GM19023 (cell line): ENCODE measurements at regions not wholly inside any gene's neighbourhood (a gene's known extent, or its start where the extent isn't known, plus 50 kb on each side); places are given as distances from the start of the nearest gene placed in this dataset.
"Not testable (repeated sequence)": the region's sequence is repeated elsewhere in the genome, so short reads cannot be mapped to it uniquely, and the experiment has no call there.

ENCODE experiments used
- ATAC-seq: cut with Tn5 transposase; IDR thresholded peaks from one replicate; pipeline ENCODE4 v1.9.1; 2021; ENCODE audit warnings: mild to moderate bottlenecking, moderate library complexity; ENCODE audit not compliant: unreplicated experiment

- not testable (repeated sequence) for ATAC-seq
Measured at GRCh38 chr14:105729825-105730368, 203.5 kb downstream of the TMEM121 start.

DNA sequence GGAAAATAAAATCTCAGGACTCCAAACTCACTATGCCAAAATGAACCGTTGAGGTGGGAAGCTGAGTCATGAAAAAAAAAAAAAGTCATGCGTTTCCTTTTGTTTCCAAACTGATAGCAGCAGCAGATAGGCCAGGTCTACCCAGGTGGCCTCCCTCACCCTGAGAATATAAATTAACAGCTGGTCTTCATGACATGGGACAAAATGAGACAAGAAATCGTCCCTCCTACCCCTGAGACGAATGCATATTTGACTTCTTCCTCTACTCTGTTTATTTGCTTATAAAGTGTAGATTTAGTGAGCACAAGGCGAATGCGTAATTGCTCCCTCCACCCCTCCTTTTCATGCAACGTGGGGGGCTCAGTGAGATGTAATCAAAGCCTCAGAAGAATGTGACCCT is 204.3 kb downstream of the TMEM121 start:
- ATAC-seq: not testable (repeated sequence)

GRCh38 chr14:105731221-105731985 is 205.0 kb downstream of the TMEM121 start:
- ATAC-seq: not testable (repeated sequence)

DNA sequence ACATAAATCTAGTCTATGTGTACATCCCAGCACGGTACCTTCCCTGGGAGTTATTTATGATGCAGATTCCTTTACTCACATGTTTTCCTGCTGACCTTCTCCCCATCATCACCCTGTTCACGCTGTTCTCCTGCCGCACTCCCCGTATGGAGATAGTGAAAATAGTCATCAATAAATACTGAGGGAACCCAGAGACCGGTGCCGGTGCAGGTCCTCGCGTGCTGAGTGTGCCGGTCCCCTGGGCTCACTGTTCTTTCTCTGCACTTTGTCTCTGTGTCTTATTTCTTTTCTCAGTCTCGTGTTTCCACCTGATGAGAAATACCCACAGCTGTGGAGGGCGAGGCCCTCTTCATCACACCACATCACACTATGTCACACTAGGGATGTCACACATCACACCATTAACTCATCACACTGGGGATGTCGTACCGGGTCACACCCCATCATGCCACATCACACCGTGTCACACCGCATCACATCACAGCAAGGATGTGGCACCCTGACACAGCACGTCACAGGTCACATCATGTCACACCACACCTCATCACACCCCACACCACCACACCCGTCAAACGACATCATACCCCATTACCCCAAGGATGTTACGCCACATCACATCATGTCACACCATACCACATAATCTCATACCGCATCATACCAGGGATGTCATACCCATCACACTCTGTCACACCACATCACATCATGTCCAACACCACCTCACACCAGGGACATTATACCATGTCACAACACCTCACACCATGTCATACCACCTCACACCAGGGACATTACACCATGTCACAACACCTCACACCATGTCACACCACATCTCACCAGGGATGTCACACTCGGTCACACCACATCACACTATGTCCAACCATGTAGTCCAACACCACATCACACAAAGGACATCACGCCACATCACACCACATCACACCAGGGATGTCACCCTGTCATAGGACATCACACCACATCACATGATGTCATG is 207.0 kb downstream of the TMEM121 start:
- ATAC-seq: no peak

- ATAC-seq: not testable (repeated sequence)
Measured at GRCh38 chr14:105734241-105734640, 207.9 kb downstream of the TMEM121 start.

DNA sequence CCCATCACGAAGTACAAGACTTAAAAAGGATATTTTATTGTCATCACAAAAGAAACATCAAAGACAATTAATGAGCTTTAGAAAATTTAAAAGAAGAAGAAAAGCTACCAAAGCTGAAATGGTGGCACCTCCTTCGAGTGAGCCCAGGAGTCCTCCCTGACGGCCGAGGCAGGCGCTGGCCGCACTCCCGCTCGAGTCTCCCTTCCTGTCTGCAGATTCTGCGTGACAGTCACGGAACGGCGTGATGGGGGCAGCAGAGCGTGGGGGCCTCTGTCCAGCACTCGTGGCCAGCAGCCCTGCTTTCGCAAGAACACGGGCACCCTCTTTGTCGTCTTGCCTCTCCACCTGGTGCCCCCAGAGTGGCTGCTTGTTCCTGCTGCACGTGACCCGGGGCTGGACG is 209.9 kb downstream of the TMEM121 start:
- not testable (repeated sequence) for ATAC-seq

DNA sequence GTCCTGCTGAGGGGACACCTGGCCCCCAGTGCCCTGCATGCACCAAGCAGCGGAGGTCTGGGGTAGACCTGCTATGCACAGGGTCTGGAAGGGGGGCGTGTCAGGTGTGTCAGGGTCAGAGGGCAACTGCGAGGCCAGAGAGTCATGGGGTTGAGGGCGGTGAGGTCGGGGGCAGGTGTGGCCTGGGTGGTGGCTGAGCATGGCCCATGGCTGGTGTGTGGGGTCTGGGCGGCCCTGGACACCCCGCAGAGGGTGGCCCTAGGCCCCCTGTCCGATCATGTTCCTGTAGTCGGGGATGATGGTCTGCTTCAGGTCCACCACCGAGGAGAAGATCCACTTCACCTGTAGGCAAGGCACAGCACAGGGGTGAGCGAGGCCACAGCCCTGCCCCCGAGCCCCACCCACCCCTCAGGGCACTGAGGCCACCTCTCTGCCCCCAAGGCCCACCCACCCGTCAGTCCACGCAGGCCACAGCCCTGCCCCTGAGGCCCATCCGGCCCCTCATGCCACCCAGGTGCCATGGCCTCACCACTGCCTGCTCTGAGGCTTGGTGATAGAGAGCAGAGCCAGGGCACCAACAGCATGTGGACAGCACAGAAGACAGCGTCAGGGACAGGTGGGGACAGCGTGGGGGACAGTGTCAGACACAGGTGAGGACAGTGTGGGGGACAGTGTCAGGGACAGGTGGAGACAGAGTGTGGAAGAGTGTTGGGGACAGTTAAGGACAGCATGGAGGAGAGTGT is 211.3 kb downstream of the TMEM121 start:
- ATAC-seq: no peak

- no peak for ATAC-seq
Measured at GRCh38 chr14:105738638-105739037, 212.3 kb downstream of the TMEM121 start.

GRCh38 chr14:105739331-105740102 is 213.1 kb downstream of the TMEM121 start:
- no peak for ATAC-seq

- not testable (repeated sequence) for ATAC-seq
Measured at GRCh38 chr14:105740272-105740671, 213.9 kb downstream of the TMEM121 start.

- ATAC-seq: not testable (repeated sequence)
Measured at GRCh38 chr14:105740961-105741360, 214.6 kb downstream of the TMEM121 start.

DNA sequence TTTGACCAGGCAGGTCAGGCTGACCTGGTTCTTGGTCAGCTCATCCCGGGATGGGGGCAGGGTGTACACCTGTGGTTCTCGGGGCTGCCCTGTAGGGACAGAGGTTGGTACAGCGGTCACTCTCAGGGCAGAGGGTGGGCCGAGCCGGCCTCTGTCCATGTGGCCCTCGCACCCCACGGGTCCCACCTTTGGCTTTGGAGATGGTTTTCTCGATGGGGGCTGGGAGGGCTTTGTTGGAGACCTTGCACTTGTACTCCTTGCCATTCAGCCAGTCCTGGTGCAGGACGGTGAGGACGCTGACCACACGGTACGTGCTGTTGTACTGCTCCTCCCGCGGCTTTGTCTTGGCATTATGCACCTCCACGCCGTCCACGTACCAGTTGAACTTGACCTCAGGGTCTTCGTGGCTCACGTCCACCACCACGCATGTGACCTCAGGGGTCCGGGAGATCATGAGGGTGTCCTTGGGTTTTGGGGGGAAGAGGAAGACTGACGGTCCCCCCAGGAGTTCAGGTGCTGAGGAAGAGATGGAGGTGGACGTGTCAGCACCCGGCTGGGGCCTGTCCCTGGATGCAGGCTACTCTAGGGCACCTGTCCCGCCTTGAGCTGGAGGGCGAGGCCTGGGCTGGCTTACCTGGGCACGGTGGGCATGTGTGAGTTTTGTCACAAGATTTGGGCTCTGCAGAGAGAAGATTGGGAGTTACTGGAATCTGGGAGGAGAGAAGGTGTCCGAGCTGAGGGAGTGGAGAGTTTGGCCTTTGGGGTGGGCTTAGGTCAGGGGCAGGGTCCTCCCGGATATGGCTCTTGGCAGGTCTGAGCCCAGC is 215.5 kb downstream of the TMEM121 start:
- not testable (repeated sequence) for ATAC-seq

DNA sequence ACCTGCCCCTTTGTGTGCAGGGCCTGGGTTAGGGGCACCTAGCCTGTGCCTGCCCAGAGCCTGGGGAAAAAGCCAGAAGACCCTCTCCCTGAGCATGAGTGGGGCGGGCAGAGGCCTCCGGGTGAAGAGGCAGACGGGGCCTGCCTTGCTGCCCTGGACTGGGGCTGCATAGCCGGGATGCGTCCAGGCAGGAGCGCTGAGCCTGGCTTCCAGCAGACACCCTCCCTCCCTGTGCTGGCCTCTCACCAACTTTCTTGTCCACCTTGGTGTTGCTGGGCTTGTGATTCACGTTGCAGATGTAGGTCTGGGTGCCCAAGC is 216.1 kb downstream of the TMEM121 start:
- ATAC-seq: no peak

DNA sequence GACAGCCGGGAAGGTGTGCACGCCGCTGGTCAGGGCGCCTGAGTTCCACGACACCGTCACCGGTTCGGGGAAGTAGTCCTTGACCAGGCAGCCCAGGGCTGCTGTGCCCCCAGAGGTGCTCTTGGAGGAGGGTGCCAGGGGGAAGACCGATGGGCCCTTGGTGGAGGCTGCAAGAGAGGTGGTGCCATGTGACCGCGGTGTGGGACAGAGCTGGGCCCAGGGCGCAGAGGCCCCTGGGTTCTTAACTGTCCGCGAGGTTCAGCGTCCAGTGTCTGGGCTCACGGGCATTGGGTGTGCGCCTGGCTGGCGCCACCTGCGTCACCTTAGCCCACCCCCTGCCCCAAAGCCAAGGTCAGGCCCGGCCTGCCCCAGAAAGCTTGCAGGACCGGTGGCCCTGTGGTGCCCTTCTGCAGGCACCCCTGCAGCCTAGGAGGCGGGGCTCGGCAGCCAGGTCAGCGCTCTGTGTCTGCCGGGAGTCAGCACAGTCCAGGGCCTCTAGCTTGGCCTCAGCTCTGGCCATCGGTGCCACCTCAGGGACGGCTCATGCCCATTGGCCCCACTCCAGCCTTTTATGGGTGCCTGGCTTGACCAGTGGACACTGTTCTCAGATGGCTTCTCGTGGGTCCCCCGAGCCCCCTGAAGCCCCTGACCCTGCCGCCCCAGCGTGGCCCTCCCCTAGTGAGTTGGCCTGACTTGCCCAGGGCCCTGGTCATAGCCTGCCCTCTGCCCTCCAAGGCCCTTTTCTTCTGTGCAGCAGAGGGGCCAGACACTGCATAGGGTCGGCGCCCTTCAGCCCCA is 216.7 kb downstream of the TMEM121 start:
- not testable (repeated sequence) for ATAC-seq

DNA sequence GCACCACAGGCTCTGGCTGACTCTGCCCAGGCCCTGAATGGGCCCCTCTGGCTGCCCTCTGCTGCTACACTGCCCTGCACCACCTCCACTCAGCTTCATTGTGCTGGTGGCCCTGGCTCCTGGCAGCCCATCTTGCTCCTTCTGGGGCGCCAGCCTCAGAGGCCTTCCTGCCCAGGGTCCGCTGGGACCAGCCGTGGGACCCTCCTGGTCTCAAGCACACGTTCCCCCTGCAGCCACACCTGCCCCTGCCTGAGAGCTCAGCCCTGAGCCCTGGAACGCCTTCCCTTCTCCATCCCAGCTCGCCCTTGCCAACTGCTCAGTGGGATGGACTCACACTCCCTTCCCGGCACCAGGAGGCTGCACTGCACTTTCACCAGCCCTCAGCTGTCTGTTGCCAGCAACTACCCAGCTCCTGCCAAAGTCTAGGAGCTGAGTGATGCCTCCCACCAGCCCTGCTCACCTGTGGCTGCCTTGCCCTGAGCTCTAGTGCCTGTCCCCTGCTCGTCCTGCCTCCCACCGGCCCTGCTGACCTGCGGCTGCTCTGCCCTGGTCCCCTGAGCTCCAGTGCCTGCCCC is 217.9 kb downstream of the TMEM121 start:
- ATAC-seq: not testable (repeated sequence)

GRCh38 chr14:105745433-105746123 is 219.2 kb downstream of the TMEM121 start:
- ATAC-seq: no peak

GRCh38 chr14:105746124-105746514 is 219.7 kb downstream of the TMEM121 start:
- ATAC-seq: no peak
